ENCODE measurements at regions not wholly inside any gene's neighbourhood (a gene's known extent, or its start where the extent isn't known, plus 50 kb on each side); places are given as distances from the start of the nearest gene placed in this dataset.

DNA sequence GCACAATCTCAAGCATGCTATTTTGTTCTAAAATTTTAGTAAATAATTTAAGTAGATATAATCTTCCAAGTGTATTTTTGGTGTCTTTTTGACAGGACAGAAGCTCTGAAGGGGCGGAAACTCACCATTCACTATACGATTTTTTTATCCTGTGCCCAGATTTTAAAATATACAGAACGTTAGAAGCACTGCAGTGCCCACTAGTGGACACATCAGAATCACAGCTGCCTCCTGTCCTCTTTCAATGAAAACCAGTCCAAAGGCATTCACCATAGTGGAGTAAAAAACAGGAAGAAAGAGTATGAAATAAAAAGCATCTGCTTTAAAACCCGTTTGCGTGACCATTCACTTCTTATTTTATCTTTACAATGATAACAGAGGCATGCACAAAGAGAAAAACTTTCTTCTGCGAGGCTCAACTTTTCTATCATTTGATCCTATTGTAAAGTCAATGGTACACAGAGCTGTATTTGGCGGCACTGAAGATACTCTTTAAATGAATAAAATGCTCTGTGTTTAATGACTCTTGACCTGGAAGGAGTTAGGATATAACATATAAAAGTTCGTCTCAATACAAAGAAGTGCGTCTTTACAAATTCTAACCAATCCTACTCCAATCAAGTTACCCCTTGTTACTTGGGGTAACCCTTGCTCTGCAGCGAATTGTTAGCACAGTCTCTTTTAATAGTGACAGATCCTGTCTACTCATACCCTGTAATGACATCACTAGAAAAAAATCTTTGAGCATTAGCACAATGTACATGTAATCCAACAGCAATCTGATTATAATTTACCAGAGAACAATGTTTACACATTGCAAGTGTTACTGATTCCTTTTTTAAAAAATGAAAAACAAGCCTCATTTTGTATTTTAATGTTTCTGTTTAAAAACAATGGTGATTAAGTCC lies 339.8 kb upstream of the PSMD7 start:
- H3K9me3 ChIP-seq = no peaks in the 10 kb centered on the region
- intact Hi-C loops (cut with DNase I) = no loop called here
- H3K27me3 ChIP-seq = no peaks in the 10 kb centered on the region
- no peaks in the 10 kb centered on the region for H3K36me3 ChIP-seq
- no peak overlapping the region for H3K27ac ChIP-seq
- no peak overlapping the region for H3K4me3 ChIP-seq
- H3K4me1 ChIP-seq = peaks cover 2% of the 10 kb centered on the region
- TF ChIP-seq, protein P1, sequence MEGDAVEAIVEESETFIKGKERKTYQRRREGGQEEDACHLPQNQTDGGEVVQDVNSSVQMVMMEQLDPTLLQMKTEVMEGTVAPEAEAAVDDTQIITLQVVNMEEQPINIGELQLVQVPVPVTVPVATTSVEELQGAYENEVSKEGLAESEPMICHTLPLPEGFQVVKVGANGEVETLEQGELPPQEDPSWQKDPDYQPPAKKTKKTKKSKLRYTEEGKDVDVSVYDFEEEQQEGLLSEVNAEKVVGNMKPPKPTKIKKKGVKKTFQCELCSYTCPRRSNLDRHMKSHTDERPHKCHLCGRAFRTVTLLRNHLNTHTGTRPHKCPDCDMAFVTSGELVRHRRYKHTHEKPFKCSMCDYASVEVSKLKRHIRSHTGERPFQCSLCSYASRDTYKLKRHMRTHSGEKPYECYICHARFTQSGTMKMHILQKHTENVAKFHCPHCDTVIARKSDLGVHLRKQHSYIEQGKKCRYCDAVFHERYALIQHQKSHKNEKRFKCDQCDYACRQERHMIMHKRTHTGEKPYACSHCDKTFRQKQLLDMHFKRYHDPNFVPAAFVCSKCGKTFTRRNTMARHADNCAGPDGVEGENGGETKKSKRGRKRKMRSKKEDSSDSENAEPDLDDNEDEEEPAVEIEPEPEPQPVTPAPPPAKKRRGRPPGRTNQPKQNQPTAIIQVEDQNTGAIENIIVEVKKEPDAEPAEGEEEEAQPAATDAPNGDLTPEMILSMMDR (IDR thresholded peaks at IDR 0.05) = peak; percentile 39 to 64 (median 41)
- TF ChIP-seq POLR2AphosphoS5 (IDR thresholded peaks at IDR 0.05; ENCODE audit: insufficient read depth in 1 of 2, low read depth in 1 of 2) (no peak), POLR2A (IDR thresholded peaks at IDR 0.05) (no peak)
- no peak for DNase-seq (ENCODE audit: extremely low spot score in 2 of 2)

GRCh38 chr16:73955702-73956101 lies 340.9 kb upstream of the PSMD7 start:
- intact Hi-C loops (cut with DNase I) = no loop called here
- Histone ChIP-seq H3K9me3 (no peaks in the 10 kb centered on the region), H3K4me3 (no peak overlapping the region), H3K27me3 (no peaks in the 10 kb centered on the region), H3K36me3 (no peaks in the 10 kb centered on the region), H3K4me1 (peaks cover 8% of the 10 kb centered on the region), H3K27ac (no peak overlapping the region)
- no peak for DNase-seq (ENCODE audit: extremely low spot score in 2 of 2)
- TF ChIP-seq, protein P1 (IDR thresholded peaks at IDR 0.05) = no peak
- TF ChIP-seq POLR2AphosphoS5 (IDR thresholded peaks at IDR 0.05; ENCODE audit: insufficient read depth in 1 of 2, low read depth in 1 of 2) = no peak
- no peak for TF ChIP-seq POLR2A (IDR thresholded peaks at IDR 0.05)

GRCh38 chr16:73955255-73955654 lies 341.4 kb upstream of the PSMD7 start:
- intact Hi-C loops (cut with DNase I) = no loop called here
- H3K36me3 ChIP-seq = no peaks in the 10 kb centered on the region
- TF ChIP-seq, protein P1 (IDR thresholded peaks at IDR 0.05) = no peak
- TF ChIP-seq POLR2A (IDR thresholded peaks at IDR 0.05) (no peak), POLR2AphosphoS5 (IDR thresholded peaks at IDR 0.05; ENCODE audit: insufficient read depth in 1 of 2, low read depth in 1 of 2) (no peak)
- H3K4me3 ChIP-seq = no peak overlapping the region
- no peaks in the 10 kb centered on the region for H3K9me3 ChIP-seq
- DNase-seq (ENCODE audit: extremely low spot score in 2 of 2) = no peak
- H3K4me1 ChIP-seq = peaks cover 9% of the 10 kb centered on the region
- no peaks in the 10 kb centered on the region for H3K27me3 ChIP-seq
- H3K27ac ChIP-seq = no peak overlapping the region

GRCh38 chr16:73951481-73951880 lies 345.1 kb upstream of the PSMD7 start:
- intact Hi-C loops (cut with DNase I) = no loop called here
- H3K9me3 ChIP-seq = no peaks in the 10 kb centered on the region
- TF ChIP-seq POLR2A (IDR thresholded peaks at IDR 0.05) = no peak
- TF ChIP-seq, protein P1 (IDR thresholded peaks at IDR 0.05) = no peak
- TF ChIP-seq POLR2AphosphoS5 (IDR thresholded peaks at IDR 0.05; ENCODE audit: insufficient read depth in 1 of 2, low read depth in 1 of 2) = no peak

More at GRCh38 chr16:73951481-73951880, 345.1 kb upstream of the PSMD7 start:
- H3K27ac ChIP-seq = no peak overlapping the region
- DNase-seq (ENCODE audit: extremely low spot score in 2 of 2) = no peak
- H3K4me1 ChIP-seq = peaks cover 13% of the 10 kb centered on the region
- H3K27me3 ChIP-seq = no peaks in the 10 kb centered on the region
- H3K36me3 ChIP-seq = no peaks in the 10 kb centered on the region
- no peak overlapping the region for H3K4me3 ChIP-seq

Data from vagina (tissue), 2 donors.